Rectal smooth muscle tissue (tissue), 1 donor: ENCODE measurements at regions not wholly inside any gene's neighbourhood (a gene's known extent, or its start where the extent isn't known, plus 50 kb on each side); places are given as distances from the start of the nearest gene placed in this dataset.

Source experiments
- H3K27ac ChIP-seq: one replicate; pipeline ENCODE4 v1.7.0; 2013; ENCODE audit warnings: low read depth, low read length, inconsistent platforms
- H3K27me3 ChIP-seq: one replicate; pipeline ENCODE4 v1.7.0; 2013; ENCODE audit warnings: low read length; ENCODE audit not compliant: control insufficient read depth, insufficient read depth
- H3K36me3 ChIP-seq: one replicate; pipeline ENCODE4 v1.7.0; 2013; ENCODE audit warnings: low read length; ENCODE audit not compliant: control insufficient read depth, insufficient read depth
- H3K4me1 ChIP-seq: one replicate; pipeline ENCODE4 v1.7.0; 2013; ENCODE audit warnings: low read length; ENCODE audit not compliant: control insufficient read depth, insufficient read depth
- H3K4me3 ChIP-seq: one replicate; pipeline ENCODE4 v1.7.0; 2013; ENCODE audit warnings: low read length
- H3K9ac ChIP-seq: one replicate; pipeline ENCODE4 v1.7.0; 2013; ENCODE audit warnings: low read length

DNA sequence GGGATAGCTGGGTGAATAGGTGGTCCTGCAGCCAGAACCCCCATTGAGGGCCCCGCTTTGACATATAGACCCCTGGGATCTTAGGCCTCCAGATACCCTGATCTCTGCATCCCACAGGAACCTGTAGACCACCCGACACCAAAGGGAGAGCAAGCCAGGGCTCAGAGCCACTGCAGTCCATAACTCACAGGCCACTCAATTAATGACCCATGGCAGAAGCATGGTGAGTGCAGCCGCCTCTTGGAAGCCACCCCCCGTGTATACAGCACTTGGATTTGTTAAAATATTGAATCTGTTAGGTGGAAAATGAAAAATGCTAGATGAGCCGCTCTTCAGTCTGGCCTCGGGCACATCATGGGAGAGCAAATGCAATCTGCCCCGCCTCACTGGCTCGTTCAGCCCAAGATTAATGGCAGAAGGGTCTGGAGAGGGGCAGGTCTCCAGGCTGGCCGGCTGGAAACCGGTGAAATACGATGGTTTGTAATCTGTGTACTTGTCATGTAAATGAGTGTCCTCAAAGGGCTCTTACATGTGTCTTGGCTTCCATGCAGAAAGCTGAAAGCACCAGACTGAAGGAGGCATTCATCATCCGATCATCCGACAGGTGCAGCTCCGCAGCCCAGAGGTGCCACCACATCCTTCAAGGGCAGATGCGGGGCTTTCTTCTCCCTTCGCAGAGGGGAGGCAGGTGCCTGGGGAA is 111.3 kb downstream of the OLFM1 start:
- no peak overlapping the region for H3K27ac ChIP-seq
- no peak overlapping the region for H3K9ac ChIP-seq
- H3K4me1 ChIP-seq, result no peaks in the 10 kb centered on the region
- peaks cover 4% of the 10 kb centered on the region for H3K27me3 ChIP-seq
- H3K36me3 ChIP-seq, result no peaks in the 10 kb centered on the region
- no peak overlapping the region for H3K4me3 ChIP-seq

- peaks cover 4% of the 10 kb centered on the region for H3K27me3 ChIP-seq
- H3K4me3 ChIP-seq, result no peak overlapping the region
- no peaks in the 10 kb centered on the region for H3K36me3 ChIP-seq
- no peak overlapping the region for H3K27ac ChIP-seq
- no peaks in the 10 kb centered on the region for H3K4me1 ChIP-seq
- no peak overlapping the region for H3K9ac ChIP-seq
Observed at GRCh38 chr9:135199489-135199888, 112.0 kb downstream of the OLFM1 start.

DNA sequence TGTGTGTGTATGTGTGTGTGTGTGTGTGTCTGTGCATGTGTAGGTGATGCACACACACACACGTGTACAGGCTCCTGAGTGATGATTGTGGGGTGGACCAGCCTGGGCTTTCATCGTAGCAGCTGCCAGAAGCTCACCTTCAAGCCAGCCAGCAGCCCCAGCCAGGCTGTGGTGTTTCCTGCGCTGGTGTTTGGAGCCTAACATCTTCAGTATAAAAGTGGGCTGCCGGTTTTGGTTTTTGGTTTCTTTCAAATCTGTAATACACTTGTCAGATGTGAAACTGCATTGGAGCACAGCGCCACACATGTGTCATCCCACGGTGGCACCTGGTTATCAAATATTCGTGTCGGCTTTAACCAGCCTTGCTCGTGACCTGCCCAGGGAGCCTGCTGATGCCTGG is 114.2 kb downstream of the OLFM1 start:
- H3K36me3 ChIP-seq, result no peaks in the 10 kb centered on the region

DNA sequence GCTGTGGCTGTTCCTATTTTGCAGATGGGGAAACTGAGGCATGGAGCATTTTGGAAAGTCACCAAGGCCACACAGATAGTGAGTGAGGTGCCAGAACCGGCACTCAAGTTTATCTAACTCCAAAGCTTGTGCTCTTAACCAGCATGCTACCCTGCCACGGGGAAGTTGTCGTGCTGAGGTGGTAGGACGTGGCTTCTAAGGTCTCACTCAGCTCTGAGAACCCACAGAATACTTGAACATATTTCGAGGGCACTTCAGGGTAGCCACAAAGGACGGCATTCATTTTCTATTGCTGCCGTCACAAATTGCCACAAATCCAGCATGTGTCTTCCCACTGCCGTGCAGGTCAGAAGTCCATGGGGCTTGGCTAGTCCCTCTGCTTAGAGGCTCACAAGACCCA is 116.7 kb downstream of the OLFM1 start:
- no peak overlapping the region for H3K9ac ChIP-seq
- no peaks in the 10 kb centered on the region for H3K36me3 ChIP-seq
- H3K4me3 ChIP-seq, result no peak overlapping the region
- H3K27ac ChIP-seq, result no peak overlapping the region
- H3K4me1 ChIP-seq, result no peaks in the 10 kb centered on the region
- peaks cover 4% of the 10 kb centered on the region for H3K27me3 ChIP-seq

More for the DNA sequence above, 114.2 kb downstream of the OLFM1 start:
- no peak overlapping the region for H3K4me3 ChIP-seq
- H3K27ac ChIP-seq, result no peak overlapping the region
- no peaks in the 10 kb centered on the region for H3K4me1 ChIP-seq
- H3K9ac ChIP-seq, result no peak overlapping the region
- H3K27me3 ChIP-seq, result peaks cover 4% of the 10 kb centered on the region

DNA sequence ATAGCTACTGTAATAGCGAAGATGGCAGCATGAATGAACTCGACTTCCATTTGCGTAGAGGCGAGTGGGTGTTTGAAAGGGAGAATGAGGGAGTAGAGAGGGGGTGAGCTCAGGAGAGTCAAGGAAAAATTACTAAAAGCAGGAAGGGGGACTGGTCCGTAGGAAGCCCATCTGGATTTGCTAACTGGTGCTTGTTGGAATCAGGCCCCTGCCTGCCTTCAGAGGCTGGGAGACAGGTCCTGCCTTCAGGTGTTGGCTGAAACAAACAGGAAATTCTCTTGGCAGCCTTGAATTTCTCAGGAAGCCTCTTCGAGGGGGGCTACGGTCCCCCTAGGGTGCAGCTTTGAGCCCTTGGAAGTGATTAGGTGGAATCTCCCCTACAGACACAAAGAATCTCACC is 121.7 kb downstream of the OLFM1 start:
- Histone ChIP-seq H3K9ac (no peak overlapping the region), H3K27me3 (no peaks in the 10 kb centered on the region), H3K4me1 (no peaks in the 10 kb centered on the region), H3K36me3 (no peaks in the 10 kb centered on the region), H3K27ac (no peak overlapping the region), H3K4me3 (no peak overlapping the region)

- Histone ChIP-seq H3K27ac (no peak overlapping the region), H3K27me3 (no peaks in the 10 kb centered on the region), H3K36me3 (no peaks in the 10 kb centered on the region), H3K4me3 (no peak overlapping the region), H3K9ac (no peak overlapping the region), H3K4me1 (no peaks in the 10 kb centered on the region)
Observed at GRCh38 chr9:135209852-135210251, 122.4 kb downstream of the OLFM1 start.

DNA sequence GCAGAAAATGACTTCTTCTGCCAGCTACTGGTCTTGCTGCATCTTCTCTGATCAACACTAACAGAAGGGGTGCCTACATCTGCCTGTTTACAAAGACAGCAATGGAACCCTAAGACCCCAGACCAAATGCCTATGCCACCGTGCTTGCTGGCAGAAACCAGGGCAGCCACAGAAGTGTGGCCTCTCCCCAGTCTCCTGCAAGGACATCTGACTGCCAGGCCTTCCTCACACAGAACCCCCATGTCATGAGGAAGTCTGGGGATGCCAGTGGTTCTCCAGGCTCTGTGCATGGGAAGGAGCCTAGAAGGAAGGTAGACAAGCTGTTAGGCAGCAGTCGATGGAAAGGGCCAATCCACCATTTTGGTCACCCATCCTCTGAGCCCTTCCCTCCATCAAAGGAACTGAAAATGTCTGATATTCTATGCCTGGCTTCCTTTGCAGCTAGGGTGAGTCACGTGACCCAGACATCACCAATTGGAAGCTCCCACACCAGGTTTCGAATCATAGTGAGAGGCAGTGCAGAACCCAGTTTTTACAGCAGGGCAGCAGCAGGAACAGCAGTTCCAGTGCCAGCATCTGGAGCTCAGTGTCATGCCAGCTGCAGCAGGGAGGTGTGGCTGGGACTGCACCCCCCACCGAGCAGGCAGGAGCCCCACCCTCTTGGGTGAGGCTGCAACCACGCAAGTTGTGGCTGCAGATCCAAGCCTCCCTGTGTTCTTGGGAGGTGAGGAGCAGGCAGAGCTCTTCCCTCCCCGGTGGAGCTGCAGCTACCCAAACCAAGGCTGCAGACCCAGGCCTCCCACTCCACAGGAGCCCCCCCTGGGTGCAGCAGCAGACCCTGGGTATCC is 123.4 kb downstream of the OLFM1 start:
- no peaks in the 10 kb centered on the region for H3K4me1 ChIP-seq
- no peaks in the 10 kb centered on the region for H3K27me3 ChIP-seq
- H3K27ac ChIP-seq, result no peak overlapping the region
- no peak overlapping the region for H3K9ac ChIP-seq
- no peak overlapping the region for H3K4me3 ChIP-seq
- H3K36me3 ChIP-seq, result no peaks in the 10 kb centered on the region

DNA sequence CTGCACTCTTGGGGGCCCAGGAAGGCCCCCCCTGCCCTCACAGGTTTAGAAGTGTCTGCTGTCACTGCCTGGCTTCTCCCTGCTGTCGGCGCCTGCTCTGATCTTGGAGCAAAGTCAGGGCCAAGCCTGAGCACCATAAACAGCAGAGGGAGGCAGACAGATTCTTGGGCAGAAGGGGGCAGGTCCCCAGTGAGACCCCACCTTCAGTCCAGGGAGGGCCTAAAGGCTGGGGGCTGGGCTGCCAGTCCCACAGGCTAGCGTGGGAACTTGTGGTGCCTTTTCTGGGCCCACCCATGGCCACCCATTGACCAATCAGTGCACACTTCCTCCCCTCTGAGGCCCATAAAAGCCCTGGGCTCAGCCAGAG is 124.0 kb downstream of the OLFM1 start:
- no peaks in the 10 kb centered on the region for H3K36me3 ChIP-seq
- no peaks in the 10 kb centered on the region for H3K4me1 ChIP-seq
- H3K27ac ChIP-seq, result no peak overlapping the region
- no peak overlapping the region for H3K9ac ChIP-seq
- no peak overlapping the region for H3K4me3 ChIP-seq
- H3K27me3 ChIP-seq, result no peaks in the 10 kb centered on the region

GRCh38 chr9:135212961-135213360 is 125.5 kb downstream of the OLFM1 start:
- no peak overlapping the region for H3K4me3 ChIP-seq
- no peak overlapping the region for H3K27ac ChIP-seq
- H3K4me1 ChIP-seq, result no peaks in the 10 kb centered on the region
- H3K27me3 ChIP-seq, result no peaks in the 10 kb centered on the region
- no peak overlapping the region for H3K9ac ChIP-seq
- H3K36me3 ChIP-seq, result no peaks in the 10 kb centered on the region

GRCh38 chr9:135213566-135213965 is 126.1 kb downstream of the OLFM1 start:
- Histone ChIP-seq H3K27me3 (peaks cover 2% of the 10 kb centered on the region), H3K27ac (no peak overlapping the region), H3K4me3 (no peak overlapping the region), H3K4me1 (no peaks in the 10 kb centered on the region), H3K9ac (no peak overlapping the region), H3K36me3 (no peaks in the 10 kb centered on the region)

- no peak overlapping the region for H3K27ac ChIP-seq
- H3K4me1 ChIP-seq, result no peaks in the 10 kb centered on the region
- no peaks in the 10 kb centered on the region for H3K36me3 ChIP-seq
- H3K27me3 ChIP-seq, result peaks cover 2% of the 10 kb centered on the region
- H3K4me3 ChIP-seq, result no peak overlapping the region
- H3K9ac ChIP-seq, result no peak overlapping the region
Observed at GRCh38 chr9:135214054-135214640, 126.7 kb downstream of the OLFM1 start.

- Histone ChIP-seq H3K4me3 (no peak overlapping the region), H3K36me3 (no peaks in the 10 kb centered on the region), H3K27me3 (peaks cover 4% of the 10 kb centered on the region), H3K9ac (no peak overlapping the region), H3K27ac (no peak overlapping the region), H3K4me1 (no peaks in the 10 kb centered on the region)
Observed at GRCh38 chr9:135214706-135215105, 127.2 kb downstream of the OLFM1 start.
